Endothelial cell of umbilical vein (primary cell): ENCODE measurements at regions not wholly inside any gene's neighbourhood (a gene's known extent, or its start where the extent isn't known, plus 50 kb on each side); places are given as distances from the start of the nearest gene placed in this dataset.
A peak's percentile ranks its signal among the peaks of the same experiment; 100 is the strongest.

Experiments
- BruUV-seq: library from RNA; stranded (reverse); fragments of 400-500 nt; replicated peaks from 2 replicates; lab custom pipeline; 2021; lab: Mats Ljungman, UMichigan
- CTCF ChIA-PET: fragments of 300-600, 350-600 bp; sonication (Branson Sonifier 250); formaldehyde crosslinking; loops from one replicate; lab custom pipeline; 2021; ENCODE audit warnings: antibody characterized with exemption, inconsistent platforms; lab: Charles Lee
- POLR2A ChIA-PET: fragments of 300-600, 350-600 bp; sonication (Branson Sonifier 250); formaldehyde crosslinking; loops from one replicate; lab custom pipeline; 2021; ENCODE audit warnings: antibody characterized with exemption, inconsistent platforms; lab: Charles Lee
- DNase-seq: peaks from one replicate; pipeline ENCODE4 v3.0.0-alpha.2; 2011; ENCODE audit warnings: low read depth, low spot score
- FAIRE-seq: peaks from 2 replicates; lab custom pipeline; 2011; peaks lifted over from hg19 to GRCh38; lab: Jason Lieb, UNC
- H2AFZ ChIP-seq: 2 replicates; pipeline ENCODE4 v1.6.0; 2012; ENCODE audit warnings: low read depth, low read length, control low read depth, inconsistent platforms
- H3K27ac ChIP-seq: 2 replicates; pipeline ENCODE4 v1.5.1; 2011; ENCODE audit warnings: low read depth, mild to moderate bottlenecking, control low read depth, low read length, moderate library complexity; ENCODE audit not compliant: insufficient read depth
- H3K27me3 ChIP-seq, 2 experiments: 2 replicates each; pipeline versions ENCODE4 v1.6.0 to v1.6.1; 2011; ENCODE audit warnings: low read length in 2 of 2, mixed read lengths in 1 of 2; ENCODE audit not compliant: control insufficient read depth in 2 of 2, insufficient read depth in 2 of 2
- H3K36me3 ChIP-seq, 2 experiments: 2 replicates in 1 of 2; 3 replicates in 1 of 2; pipeline ENCODE4 v1.5.1; 2011; ENCODE audit warnings: low read length in 2 of 2, mild to moderate bottlenecking in 1 of 2, moderate library complexity in 1 of 2; ENCODE audit not compliant: control insufficient read depth in 2 of 2, insufficient read depth in 2 of 2; ENCODE audit errors: extremely low read depth in 1 of 2
- H3K4me1 ChIP-seq: 3 replicates; pipeline ENCODE4 v1.5.1; 2011; ENCODE audit warnings: mild to moderate bottlenecking, low read length; ENCODE audit not compliant: control insufficient read depth, insufficient read depth; ENCODE audit errors: extremely low read depth
- H3K4me2 ChIP-seq: 2 replicates; pipeline ENCODE4 v1.6.1; 2011; ENCODE audit warnings: low read length, control low read depth, mixed read lengths; ENCODE audit not compliant: insufficient read depth
- H3K4me3 ChIP-seq, 3 experiments: fragments of 200-600 bp in 1 of 3; sonication (generic), shearing (Covaris generic) in 1 of 3; replicated peaks in 1 of 3; 2 replicates each; pipeline ENCODE4 v1.5.1; 2011 to 2016; ENCODE audit warnings: control low read depth in 3 of 3, low read length in 3 of 3, mild to moderate bottlenecking in 2 of 3, inconsistent platforms in 1 of 3, low read depth in 1 of 3, moderate library complexity in 1 of 3; ENCODE audit not compliant: insufficient read depth in 1 of 3
- H3K79me2 ChIP-seq: 2 replicates; pipeline ENCODE4 v1.6.0; 2012; ENCODE audit warnings: low read length, inconsistent platforms; ENCODE audit not compliant: control insufficient read depth, insufficient read depth
- H3K9ac ChIP-seq: replicated peaks from 2 replicates; pipeline ENCODE3; 2011; ENCODE audit warnings: low read length, control low read depth; ENCODE audit not compliant: insufficient read depth; ENCODE audit errors: extremely low read depth
- H3K9me1 ChIP-seq: replicated peaks from 3 replicates; pipeline ENCODE4 v1.6.0; 2011; ENCODE audit warnings: mild to moderate bottlenecking, low read length; ENCODE audit not compliant: control insufficient read depth, insufficient read depth; ENCODE audit errors: extremely low read depth
- H3K9me3 ChIP-seq: replicated peaks from 2 replicates; pipeline ENCODE4 v1.5.1; 2012; ENCODE audit warnings: low read length, inconsistent platforms; ENCODE audit not compliant: control insufficient read depth, insufficient read depth
- H4K20me1 ChIP-seq: replicated peaks from 2 replicates; pipeline ENCODE3; 2011; ENCODE audit warnings: mild to moderate bottlenecking, low read length; ENCODE audit not compliant: control insufficient read depth, insufficient read depth; ENCODE audit errors: extremely low read depth
- EZH2 ChIP-seq: IDR thresholded peaks from 2 replicates; pipeline ENCODE4 v1.6.1; 2012; ENCODE audit warnings: borderline replicate concordance, low read depth, mild to moderate bottlenecking, moderate library complexity, low read length, inconsistent platforms; ENCODE audit not compliant: severe bottlenecking
- FOS ChIP-seq: IDR thresholded peaks from 2 replicates; pipeline ENCODE4 v1.6.1; 2011; ENCODE audit warnings: mild to moderate bottlenecking, low read length, moderate library complexity, borderline replicate concordance; ENCODE audit not compliant: insufficient read depth
- GATA2 ChIP-seq: IDR thresholded peaks from 2 replicates; pipeline ENCODE4 v1.7.0; 2011; ENCODE audit warnings: low read depth, mild to moderate bottlenecking, moderate library complexity, mixed read lengths, low read length; ENCODE audit not compliant: insufficient read length, insufficient read depth
- JUN ChIP-seq: IDR thresholded peaks from 2 replicates; pipeline ENCODE4 v1.6.1; 2011; ENCODE audit warnings: borderline replicate concordance, low read depth; ENCODE audit not compliant: insufficient read length, insufficient read depth
- POLR2A ChIP-seq: IDR thresholded peaks from 2 replicates; pipeline ENCODE4 v1.6.1; 2012; ENCODE audit warnings: low read depth, mild to moderate bottlenecking, control low read depth, low read length
- POLR2AphosphoS5 ChIP-seq: IDR thresholded peaks from 2 replicates; pipeline ENCODE4 v1.6.1; 2012; ENCODE audit warnings: low read depth, mild to moderate bottlenecking, control low read depth, low read length, moderate library complexity; ENCODE audit not compliant: insufficient read depth
- dilution Hi-C: fragments of 300-500 bp; cut with MboI; formaldehyde crosslinking; loops from one replicate; pipeline ENCODE4 v1.15.0; 2019; ENCODE audit warnings: low sequenced_read_pairs; ENCODE audit not compliant: extremely low pct_ligation_motif_present
- intact Hi-C: fragments of 100-400 bp; cut with micrococcal nuclease; formaldehyde crosslinking; loops from one replicate; pipeline ENCODE4 v1.10.0; 2022
- TF ChIP-seq, protein P1 (sequence below): IDR thresholded peaks from 2 replicates; pipeline ENCODE4 v1.6.1; 2011; ENCODE audit not compliant: insufficient read depth, insufficient read length

DNA sequence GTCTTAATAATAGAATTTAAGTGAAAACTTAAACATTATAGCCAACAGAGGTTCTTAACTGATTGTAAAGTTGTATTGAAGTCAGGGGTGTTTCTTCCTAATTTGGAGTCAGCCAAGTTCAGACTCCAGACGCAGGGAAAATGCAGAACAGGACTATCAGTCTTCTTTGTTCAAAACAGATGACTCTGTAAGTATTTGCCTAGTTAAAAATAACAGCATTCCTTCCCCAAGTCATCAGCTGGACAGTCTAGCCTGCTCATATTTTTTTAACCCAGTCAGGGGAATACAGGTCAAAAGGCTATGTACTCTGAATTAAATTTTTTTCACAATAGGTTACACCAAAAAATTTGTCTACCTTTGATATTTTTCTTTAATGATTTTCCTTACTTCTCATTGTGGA is 73.8 kb upstream of the DCLK2 start:
- BruUV-seq, result no TSS peak
- peak; percentile 80 for DNase-seq
- CTCF ChIA-PET, result interaction anchor here (0.8 to 11.2 kb wide), 5 partner anchors 204 to 862 kb away, joined by 3 to 299 read pairs (median 6); no protein-coding TSS in a partner anchor

DNA sequence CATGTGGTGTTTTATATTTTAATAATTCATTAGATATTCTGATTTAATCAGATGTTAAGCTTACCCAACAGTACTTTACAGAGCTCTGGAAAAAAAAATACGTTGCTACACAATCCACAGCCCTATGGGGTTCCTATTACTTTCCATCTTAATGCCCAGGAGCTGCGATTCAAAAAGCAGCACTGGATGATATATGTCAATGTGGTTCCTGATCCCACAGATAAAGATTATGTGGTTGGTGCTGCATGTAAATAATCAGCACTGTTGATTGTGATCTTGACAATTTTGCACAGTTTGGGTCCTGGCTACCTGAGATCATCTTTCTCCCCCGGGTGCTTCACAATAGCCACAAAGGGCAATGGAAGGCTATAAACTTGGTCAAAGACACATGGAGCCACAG is 72.7 kb upstream of the DCLK2 start:
- Histone ChIP-seq H3K9ac (no peak overlapping the region), H3K9me3 (no peaks in the 10 kb centered on the region), H3K36me3 (no peaks in the 10 kb centered on the region), H3K9me1 (peaks cover 2% of the 10 kb centered on the region), H4K20me1 (no peaks in the 10 kb centered on the region), H3K27ac (no peak overlapping the region), H3K27me3 (no peaks in the 10 kb centered on the region), H3K4me1 (no peaks in the 10 kb centered on the region), H3K4me2 (no peak overlapping the region), H2AFZ (no peak overlapping the region), H3K4me3 (no peak overlapping the region), H3K79me2 (no peaks in the 10 kb centered on the region)
- DNase-seq, result no peak
- intact Hi-C loops (loop anchor here (2.0 kb wide), 1 partner anchor 25 kb away; no protein-coding TSS in a partner anchor), dilution Hi-C loops (no loop called here)
- POLR2A ChIA-PET, result no interaction called here
- TF ChIP-seq POLR2A (no peak), GATA2 (no peak), EZH2 (no peak)
- CTCF ChIA-PET, result interaction anchor here (1.7 to 11.2 kb wide), 4 partner anchors 203 to 861 kb away, joined by 6 to 299 read pairs (median 73); no protein-coding TSS in a partner anchor
- no TSS peak for BruUV-seq
- no peak for FAIRE-seq

More for the DNA sequence above, 73.8 kb upstream of the DCLK2 start:
- Histone ChIP-seq H3K4me2 (no peak overlapping the region), H3K36me3 (no peaks in the 10 kb centered on the region), H4K20me1 (no peaks in the 10 kb centered on the region), H3K79me2 (no peaks in the 10 kb centered on the region), H3K9ac (no peak overlapping the region), H3K27ac (no peak overlapping the region), H2AFZ (no peak overlapping the region), H3K9me1 (peaks cover 2% of the 10 kb centered on the region), H3K4me3 (no peak overlapping the region), H3K27me3 (no peaks in the 10 kb centered on the region), H3K9me3 (no peaks in the 10 kb centered on the region), H3K4me1 (no peaks in the 10 kb centered on the region)
- intact Hi-C loops (loop anchor here (2.0 kb wide), 1 partner anchor 24 kb away; no protein-coding TSS in a partner anchor), dilution Hi-C loops (no loop called here)
- FAIRE-seq, result no peak
- TF ChIP-seq JUN (no peak), EZH2 (no peak), POLR2AphosphoS5 (no peak), FOS (no peak)
- TF ChIP-seq, protein P1, sequence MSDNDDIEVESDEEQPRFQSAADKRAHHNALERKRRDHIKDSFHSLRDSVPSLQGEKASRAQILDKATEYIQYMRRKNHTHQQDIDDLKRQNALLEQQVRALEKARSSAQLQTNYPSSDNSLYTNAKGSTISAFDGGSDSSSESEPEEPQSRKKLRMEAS, result no peak
- POLR2A ChIA-PET, result no interaction called here
